DND-41 (cell line): ENCODE measurements at regions not wholly inside any gene's neighbourhood (a gene's known extent, or its start where the extent isn't known, plus 50 kb on each side); places are given as distances from the start of the nearest gene placed in this dataset.

Experiments used
- ATAC-seq: fragments of 200-7000 bp; cut with Tn5 transposase; 3 replicates; pipeline ENCODE4 v1.9.1; 2021; ENCODE audit warnings: low read depth; ENCODE audit not compliant: insufficient read depth
- DNase-seq: peaks from one replicate; pipeline ENCODE4 v3.0.0-alpha.2; 2020
- H2AFZ ChIP-seq: 2 replicates; pipeline ENCODE4 v1.6.0; 2012; ENCODE audit warnings: low read depth, low read length
- H3K27ac ChIP-seq: 2 replicates; pipeline ENCODE4 v1.5.1; 2012; ENCODE audit warnings: low read length, inconsistent platforms
- H3K27me3 ChIP-seq: fragments of 200-600 bp; sonication (generic); 2 replicates; pipeline ENCODE4 v1.6.0; 2012; ENCODE audit warnings: low read length, mild to moderate bottlenecking, inconsistent platforms; ENCODE audit not compliant: insufficient read depth, poor library complexity
- H3K36me3 ChIP-seq: 2 replicates; pipeline ENCODE4 v1.5.1; 2012; ENCODE audit warnings: low read length, inconsistent platforms; ENCODE audit not compliant: insufficient read depth
- H3K4me1 ChIP-seq: 2 replicates; pipeline ENCODE4 v1.5.1; 2012; ENCODE audit warnings: mild to moderate bottlenecking, low read length; ENCODE audit not compliant: insufficient read depth
- H3K4me2 ChIP-seq: 2 replicates; pipeline ENCODE4 v1.6.0; 2012; ENCODE audit warnings: mild to moderate bottlenecking, moderate library complexity, low read length, inconsistent platforms; ENCODE audit not compliant: insufficient read depth
- H3K4me3 ChIP-seq, 2 experiments: fragments of 200-600 bp in 1 of 2; shearing (Covaris generic) in 1 of 2; 2 replicates each; pipeline ENCODE4 v1.5.1; 2012 to 2016; ENCODE audit warnings: inconsistent platforms in 2 of 2, low read length in 2 of 2, mild to moderate bottlenecking in 2 of 2, low read depth in 1 of 2, moderate library complexity in 1 of 2
- H3K79me2 ChIP-seq: 2 replicates; pipeline ENCODE4 v1.6.0; 2012; ENCODE audit warnings: low read length, inconsistent platforms; ENCODE audit not compliant: insufficient read depth
- H3K9ac ChIP-seq: 2 replicates; pipeline ENCODE4 v1.6.0; 2012; ENCODE audit warnings: low read depth, mild to moderate bottlenecking, inconsistent platforms, low read length, moderate library complexity
- H3K9me3 ChIP-seq: 2 replicates; pipeline ENCODE4 v1.5.1; 2012; ENCODE audit warnings: low read length, moderate library complexity, mild to moderate bottlenecking, inconsistent platforms; ENCODE audit not compliant: insufficient read depth, severe bottlenecking
- H4K20me1 ChIP-seq: 2 replicates; pipeline ENCODE4 v1.6.0; 2012; ENCODE audit warnings: low read length; ENCODE audit not compliant: insufficient read depth
- CTCF ChIP-seq: IDR thresholded peaks from 2 replicates; pipeline ENCODE4 v1.5.1; 2012; ENCODE audit warnings: borderline replicate concordance, low read length, moderate library complexity, mild to moderate bottlenecking; ENCODE audit not compliant: poor library complexity, severe bottlenecking; ENCODE audit errors: extremely low read depth
- EZH2 ChIP-seq: IDR thresholded peaks from 3 replicates; pipeline ENCODE4 v1.6.1; 2012; ENCODE audit warnings: borderline replicate concordance, low read depth, mild to moderate bottlenecking, moderate library complexity, low read length, inconsistent platforms; ENCODE audit not compliant: severe bottlenecking

GRCh38 chr7:46186131-46186530, 265.1 kb upstream of the IGFBP3 start:
- H3K4me2 ChIP-seq, result no peak overlapping the region
- no peak overlapping the region for H3K27ac ChIP-seq
- peaks cover 2% of the 10 kb centered on the region for H3K27me3 ChIP-seq
- no peak overlapping the region for H3K4me3 ChIP-seq
- H3K9ac ChIP-seq, result no peak overlapping the region
- no peaks in the 10 kb centered on the region for H4K20me1 ChIP-seq
- DNase-seq, result no peak
- H2AFZ ChIP-seq, result no peak overlapping the region
- TF ChIP-seq CTCF (no peak), EZH2 (no peak)
- H3K79me2 ChIP-seq, result no peaks in the 10 kb centered on the region
- ATAC-seq, result no peak
- H3K4me1 ChIP-seq, result no peaks in the 10 kb centered on the region
- H3K36me3 ChIP-seq, result no peaks in the 10 kb centered on the region
- H3K9me3 ChIP-seq, result no peaks in the 10 kb centered on the region

- no peaks in the 10 kb centered on the region for H3K4me1 ChIP-seq
- no peak overlapping the region for H3K4me2 ChIP-seq
- ATAC-seq (no peak), DNase-seq (no peak)
- no peaks in the 10 kb centered on the region for H4K20me1 ChIP-seq
- no peaks in the 10 kb centered on the region for H3K27me3 ChIP-seq
- no peak overlapping the region for H3K27ac ChIP-seq
- H3K4me3 ChIP-seq, result no peak overlapping the region
- no peaks in the 10 kb centered on the region for H3K79me2 ChIP-seq
- no peaks in the 10 kb centered on the region for H3K36me3 ChIP-seq
- no peaks in the 10 kb centered on the region for H3K9me3 ChIP-seq
- H2AFZ ChIP-seq, result no peak overlapping the region
- H3K9ac ChIP-seq, result no peak overlapping the region
- TF ChIP-seq CTCF, result no peak
- no peak for TF ChIP-seq EZH2
Measured at GRCh38 chr7:46179061-46179610, 258.1 kb upstream of the IGFBP3 start.

GRCh38 chr7:46178661-46179060, 257.6 kb upstream of the IGFBP3 start:
- ATAC-seq (no peak), DNase-seq (no peak)
- Histone ChIP-seq H3K9me3 (no peaks in the 10 kb centered on the region), H3K4me3 (no peak overlapping the region), H3K27me3 (no peaks in the 10 kb centered on the region), H3K4me2 (no peak overlapping the region), H3K9ac (no peak overlapping the region), H3K27ac (no peak overlapping the region), H3K79me2 (no peaks in the 10 kb centered on the region), H2AFZ (no peak overlapping the region), H4K20me1 (no peaks in the 10 kb centered on the region), H3K4me1 (no peaks in the 10 kb centered on the region), H3K36me3 (no peaks in the 10 kb centered on the region)
- no peak for TF ChIP-seq CTCF
- no peak for TF ChIP-seq EZH2

- TF ChIP-seq EZH2 (no peak), CTCF (no peak)
- H3K9ac ChIP-seq, result no peak overlapping the region
- no peaks in the 10 kb centered on the region for H3K4me1 ChIP-seq
- DNase-seq (no peak), ATAC-seq (no peak)
- H4K20me1 ChIP-seq, result no peaks in the 10 kb centered on the region
- H3K79me2 ChIP-seq, result no peaks in the 10 kb centered on the region
- H3K4me2 ChIP-seq, result no peak overlapping the region
- no peak overlapping the region for H2AFZ ChIP-seq
- H3K27me3 ChIP-seq, result no peaks in the 10 kb centered on the region
- H3K9me3 ChIP-seq, result no peaks in the 10 kb centered on the region
- H3K27ac ChIP-seq, result no peak overlapping the region
- no peak overlapping the region for H3K4me3 ChIP-seq
- H3K36me3 ChIP-seq, result no peaks in the 10 kb centered on the region
Measured at GRCh38 chr7:46177821-46178220, 256.7 kb upstream of the IGFBP3 start.
